Keratinocyte (primary cell): ENCODE measurements at regions not wholly inside any gene's neighbourhood (a gene's known extent, or its start where the extent isn't known, plus 50 kb on each side); places are given as distances from the start of the nearest gene placed in this dataset.

Experiments used
- CTCF ChIP-seq, 3 experiments: IDR thresholded peaks in 1 of 3; conservative IDR thresholded peaks in 1 of 3; optimal IDR thresholded peaks in 1 of 3; 2 replicates in 2 of 3; 3 replicates in 1 of 3; pipeline versions ENCODE3 to v1.5.1; 2011; ENCODE audit warnings: low read length in 3 of 3, mild to moderate bottlenecking in 3 of 3, moderate library complexity in 2 of 3, control low read depth in 1 of 3, inconsistent platforms in 1 of 3; ENCODE audit not compliant: insufficient read depth in 2 of 3; ENCODE audit errors: extremely low read depth in 1 of 3
- EZH2 ChIP-seq: IDR thresholded peaks from one replicate; pipeline ENCODE4 v1.6.1; 2012; ENCODE audit warnings: inconsistent platforms, mild to moderate bottlenecking, low read length, moderate library complexity

DNA sequence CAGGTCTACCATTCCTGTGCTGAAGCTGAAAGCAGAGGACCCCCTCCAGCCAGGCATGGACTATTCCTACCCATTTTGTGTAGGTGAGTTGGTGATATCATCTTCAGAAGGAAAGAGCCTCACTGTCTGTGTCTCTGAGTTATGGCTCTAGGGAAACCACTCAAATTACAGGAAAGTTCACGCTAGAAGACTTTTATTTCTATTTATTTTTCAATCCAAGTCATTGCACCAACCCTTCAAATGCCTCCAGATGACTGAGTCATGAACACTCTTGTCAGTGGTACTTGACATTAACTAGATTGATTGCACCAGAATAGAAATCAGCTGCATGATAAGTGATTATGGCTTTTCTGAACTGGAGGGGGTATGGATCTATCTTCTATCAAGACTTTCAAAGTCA, 338.4 kb downstream of the MBD2 start:
- TF ChIP-seq CTCF (optimal IDR thresholded peaks at IDR 0.05 in 1 of 3, IDR thresholded peaks at IDR 0.05 in 1 of 3, conservative IDR thresholded peaks at IDR 0.05 in 1 of 3; ENCODE audit: extremely low read depth in 1 of 3, insufficient read depth in 2 of 3, low read length in 3 of 3) (no peak), EZH2 (no peak)
